IMR-90 (cell line): ENCODE measurements at regions not wholly inside any gene's neighbourhood (a gene's known extent, or its start where the extent isn't known, plus 50 kb on each side); places are given as distances from the start of the nearest gene placed in this dataset.

Experiments
- CTCF ChIP-seq: conservative IDR thresholded peaks from 2 replicates; pipeline ENCODE4 v1.5.1; 2012; ENCODE audit warnings: mild to moderate bottlenecking, low read depth, low read length, improper control_type of control experiment
- MAFK ChIP-seq: IDR thresholded peaks from 2 replicates; pipeline ENCODE4 v1.6.1; 2012; ENCODE audit warnings: low read depth, low read length, improper control_type of control experiment
- MAZ ChIP-seq: IDR thresholded peaks from 2 replicates; pipeline ENCODE4 v1.6.1; 2012; ENCODE audit warnings: low read depth, mild to moderate bottlenecking, low read length, improper control_type of control experiment, moderate library complexity, borderline replicate concordance
- POLR2A ChIP-seq: IDR thresholded peaks from 2 replicates; pipeline ENCODE4 v1.6.1; 2012; ENCODE audit warnings: mild to moderate bottlenecking, low read depth, low read length
- RAD21 ChIP-seq: IDR thresholded peaks from 2 replicates; pipeline ENCODE4 v1.6.1; 2012; ENCODE audit warnings: low read length, improper control_type of control experiment
- USF2 ChIP-seq: fragments of 150-350 bp; IDR thresholded peaks from 2 replicates; pipeline ENCODE4 v1.6.1; 2017; ENCODE audit warnings: mild to moderate bottlenecking, antibody characterized with exemption, low read length, low read depth

- no peak for TF ChIP-seq CTCF
- TF ChIP-seq MAFK: no peak
- TF ChIP-seq RAD21: no peak
- no peak for TF ChIP-seq MAZ
- no peak for TF ChIP-seq USF2
- no peak for TF ChIP-seq POLR2A
Observed at GRCh38 chr3:151974067-151974466, 100.6 kb downstream of the SUCNR1 start.
